H1 (cell line): ENCODE measurements at regions not wholly inside any gene's neighbourhood (a gene's known extent, or its start where the extent isn't known, plus 50 kb on each side); places are given as distances from the start of the nearest gene placed in this dataset.

Experiments
- CTCF ChIA-PET: fragments of 300-600 bp; sonication (Branson Sonifier 250); formaldehyde crosslinking; loops from one replicate; lab custom pipeline; 2021; ENCODE audit not compliant: partially characterized antibody; lab: Charles Lee
- POLR2A ChIA-PET: fragments of 300-600 bp; sonication (Branson Sonifier 250); formaldehyde crosslinking; loops from one replicate; lab custom pipeline; 2021; ENCODE audit warnings: inconsistent platforms; ENCODE audit not compliant: partially characterized antibody; lab: Charles Lee
- DNase-seq, 2 experiments: peaks; one replicate each; pipeline versions ENCODE4 v3.0.0 to v3.0.0-alpha.2; 2010 to 2022; ENCODE audit warnings: low spot score in 2 of 2, low read depth in 1 of 2, mixed read lengths in 1 of 2
- FAIRE-seq: peaks from 2 replicates; lab custom pipeline; 2011; peaks lifted over from hg19 to GRCh38; lab: Jason Lieb, UNC
- H2AFZ ChIP-seq: 2 replicates; pipeline ENCODE4 v1.8.1; 2012; ENCODE audit warnings: low read length, inconsistent platforms
- H2AK5ac ChIP-seq: 2 replicates; pipeline ENCODE4 v1.6.1; 2013; ENCODE audit warnings: low read depth, low read length
- H2BK120ac ChIP-seq: replicated peaks from 2 replicates; pipeline ENCODE3; 2013; ENCODE audit warnings: low read depth, low read length, inconsistent platforms
- H2BK12ac ChIP-seq: 2 replicates; pipeline ENCODE4 v1.6.1; 2013; ENCODE audit warnings: low read depth, low read length
- H2BK15ac ChIP-seq: 2 replicates; pipeline ENCODE4 v1.6.1; 2013; ENCODE audit warnings: low read length
- H2BK20ac ChIP-seq: 2 replicates; pipeline ENCODE4 v1.6.1; 2013; ENCODE audit warnings: low read length
- H2BK5ac ChIP-seq: 2 replicates; pipeline ENCODE4 v1.6.1; 2013; ENCODE audit warnings: low read depth, low read length
- H3K14ac ChIP-seq: 2 replicates; pipeline ENCODE4 v1.6.1; 2013; ENCODE audit warnings: inconsistent platforms; ENCODE audit not compliant: insufficient read length
- H3K18ac ChIP-seq: 2 replicates; pipeline ENCODE4 v1.6.1; 2013; ENCODE audit warnings: low read length; ENCODE audit errors: extremely low read depth
- H3K23ac ChIP-seq: 2 replicates; pipeline ENCODE4 v1.6.1; 2013; ENCODE audit warnings: inconsistent platforms; ENCODE audit not compliant: insufficient read length
- H3K23me2 ChIP-seq: 2 replicates; pipeline ENCODE4 v1.6.1; 2013; ENCODE audit warnings: low read depth, low read length
- H3K27ac ChIP-seq: 2 replicates; pipeline ENCODE4 v1.6.1; 2011; ENCODE audit warnings: low read depth, low read length, inconsistent platforms
- H3K27me3 ChIP-seq, 4 experiments: replicated peaks in 1 of 4; 1 replicate in 1 of 4; 2 replicates in 3 of 4; pipeline versions ENCODE4 v1.6.1 to v1.8.1; 2011 to 2013; ENCODE audit warnings: low read length in 3 of 4, mild to moderate bottlenecking in 3 of 4, inconsistent platforms in 2 of 4, mixed read lengths in 2 of 4, moderate library complexity in 1 of 4; ENCODE audit not compliant: control insufficient read depth in 3 of 4, insufficient read depth in 3 of 4; ENCODE audit errors: extremely low read depth in 1 of 4
- H3K36me3 ChIP-seq, 4 experiments: 2 replicates each; pipeline versions ENCODE4 v1.6.1 to v1.8.1; 2011 to 2013; ENCODE audit warnings: mild to moderate bottlenecking in 4 of 4, low read length in 3 of 4, moderate library complexity in 2 of 4, control low read depth in 1 of 4, inconsistent platforms in 1 of 4; ENCODE audit not compliant: insufficient read depth in 4 of 4, control insufficient read depth in 2 of 4
- H3K4ac ChIP-seq: replicated peaks from 2 replicates; pipeline ENCODE3; 2013; ENCODE audit warnings: low read length, low read depth, mixed read lengths, inconsistent platforms; ENCODE audit not compliant: insufficient read length
- H3K4me1 ChIP-seq, 4 experiments: replicated peaks in 1 of 4; 1 replicate in 1 of 4; 2 replicates in 3 of 4; pipeline versions ENCODE4 v1.6.1 to v1.8.1; 2011 to 2013; ENCODE audit warnings: low read length in 3 of 4, inconsistent platforms in 2 of 4, mixed read lengths in 1 of 4; ENCODE audit not compliant: insufficient read depth in 4 of 4, control insufficient read depth in 3 of 4
- H3K4me2 ChIP-seq, 2 experiments: 2 replicates each; pipeline versions ENCODE4 v1.6.1 to v1.8.1; 2011 to 2013; ENCODE audit warnings: low read depth in 2 of 2, low read length in 2 of 2, control low read depth in 1 of 2, inconsistent platforms in 1 of 2, mild to moderate bottlenecking in 1 of 2; ENCODE audit not compliant: insufficient read depth in 1 of 2
- H3K4me3 ChIP-seq, 4 experiments: fragments of 200-600, 300-600 bp in 1 of 4; sonication (generic), shearing (Covaris generic), sonication (Bioruptor Twin) in 1 of 4; 2 replicates each; pipeline versions ENCODE4 v1.5.1 to v1.8.1; 2011 to 2016; ENCODE audit warnings: low read length in 4 of 4, low read depth in 3 of 4, control low read depth in 2 of 4, inconsistent platforms in 2 of 4, mild to moderate bottlenecking in 2 of 4, mixed read lengths in 1 of 4, moderate library complexity in 1 of 4; ENCODE audit not compliant: insufficient read depth in 2 of 4; ENCODE audit errors: extremely low read depth in 1 of 4
- H3K56ac ChIP-seq: replicated peaks from 2 replicates; pipeline ENCODE3; 2013; ENCODE audit warnings: low read depth, mild to moderate bottlenecking, mixed read lengths, low read length, inconsistent platforms; ENCODE audit not compliant: insufficient read length
- H3K79me1 ChIP-seq: 2 replicates; pipeline ENCODE4 v1.6.1; 2013; ENCODE audit warnings: low read depth, low read length, control low read depth
- H3K79me2 ChIP-seq, 2 experiments: 2 replicates each; pipeline versions ENCODE4 v1.6.1 to v1.8.1; 2012 to 2013; ENCODE audit warnings: low read length in 2 of 2, mild to moderate bottlenecking in 2 of 2, inconsistent platforms in 1 of 2; ENCODE audit not compliant: insufficient read depth in 2 of 2, control insufficient read depth in 1 of 2
- H3K9ac ChIP-seq, 4 experiments: replicated peaks in 1 of 4; 1 replicate in 1 of 4; 2 replicates in 3 of 4; pipeline versions ENCODE4 v1.6.1 to v1.8.1; 2011 to 2013; ENCODE audit warnings: low read depth in 3 of 4, low read length in 3 of 4, control low read depth in 2 of 4, mild to moderate bottlenecking in 2 of 4, moderate library complexity in 2 of 4, inconsistent platforms in 1 of 4; ENCODE audit errors: extremely low read depth in 1 of 4
- H3K9me3 ChIP-seq, 2 experiments: 2 replicates each; pipeline versions ENCODE4 v1.6.1 to v1.8.1; 2012 to 2013; ENCODE audit warnings: mild to moderate bottlenecking in 2 of 2, moderate library complexity in 2 of 2, control low read depth in 1 of 2, inconsistent platforms in 1 of 2, low read depth in 1 of 2, low read length in 1 of 2, mixed read lengths in 1 of 2; ENCODE audit not compliant: insufficient read depth in 2 of 2
- H4K20me1 ChIP-seq, 2 experiments: replicated peaks in 1 of 2; 2 replicates each; pipeline versions ENCODE3 to v1.8.1; 2011 to 2013; ENCODE audit warnings: inconsistent platforms in 2 of 2, low read length in 2 of 2, mild to moderate bottlenecking in 1 of 2; ENCODE audit not compliant: insufficient read depth in 2 of 2, control insufficient read depth in 1 of 2
- H4K5ac ChIP-seq: 2 replicates; pipeline ENCODE4 v1.6.1; 2013; ENCODE audit warnings: low read length, low read depth, mixed read lengths, inconsistent platforms; ENCODE audit not compliant: insufficient read length
- H4K8ac ChIP-seq: 2 replicates; pipeline ENCODE4 v1.8.0; 2013; ENCODE audit warnings: mild to moderate bottlenecking, moderate library complexity, low read length, inconsistent platforms; ENCODE audit not compliant: insufficient read depth; ENCODE audit errors: extremely low read depth
- H4K91ac ChIP-seq: replicated peaks from 2 replicates; pipeline ENCODE3; 2013; ENCODE audit warnings: low read length, mixed read lengths, inconsistent platforms; ENCODE audit not compliant: insufficient read length
- CHD2 ChIP-seq: IDR thresholded peaks from 2 replicates; pipeline ENCODE4 v1.6.1; 2012; ENCODE audit warnings: low read length, improper control_type of control experiment
- EP300 ChIP-seq, 2 experiments: IDR thresholded peaks; 1 replicate in 1 of 2; 2 replicates in 1 of 2; pipeline ENCODE4 v1.6.1; 2011 to 2012; ENCODE audit warnings: low read depth in 2 of 2, low read length in 2 of 2, mild to moderate bottlenecking in 2 of 2, borderline replicate concordance in 1 of 2, inconsistent platforms in 1 of 2, moderate library complexity in 1 of 2
- HDAC2 ChIP-seq, 2 experiments: fragments of 300-600 bp in 1 of 2; sonication (generic) in 1 of 2; IDR thresholded peaks; 2 replicates each; pipeline ENCODE4 v1.6.1; 2011 to 2012; ENCODE audit warnings: low read depth in 2 of 2, low read length in 2 of 2, mild to moderate bottlenecking in 2 of 2, moderate library complexity in 2 of 2, borderline replicate concordance in 1 of 2, inconsistent platforms in 1 of 2
- MAFK ChIP-seq: IDR thresholded peaks from 2 replicates; pipeline ENCODE4 v1.6.1; 2012; ENCODE audit warnings: low read depth, mild to moderate bottlenecking, improper control_type of control experiment, low read length
- YY1 ChIP-seq: IDR thresholded peaks from 2 replicates; pipeline ENCODE4 v1.6.1; 2011; ENCODE audit warnings: low read depth, mild to moderate bottlenecking, low read length
- WGBS, 2 experiments: shearing (Covaris generic) in 1 of 2; methylation state at CpG; one replicate each; pipeline versions ENCODE4 v1.1.6 to v1.1.7; 2013 to 2015; ENCODE audit warnings: low lambda C conversion rate in 2 of 2, mixed read lengths in 2 of 2, inconsistent platforms in 1 of 2, low coverage in 1 of 2, missing lambda C conversion rate in 1 of 2; ENCODE audit not compliant: insufficient replicate concordance in 2 of 2, insufficient coverage in 1 of 2, insufficient read length in 1 of 2; ENCODE audit errors: extremely low coverage in 1 of 2, missing lambda C conversion rate in 1 of 2; 5-methylcytosine and 5-hydroxymethylcytosine counted together
- TF ChIP-seq, protein P1 (sequence below): IDR thresholded peaks from 2 replicates; pipeline ENCODE4 v1.6.1; 2012; ENCODE audit warnings: low read length, inconsistent platforms
- TF ChIP-seq, protein P2 (sequence below): IDR thresholded peaks from 2 replicates; pipeline ENCODE4 v1.6.1; 2011; ENCODE audit warnings: low read depth, mild to moderate bottlenecking, low read length; ENCODE audit not compliant: insufficient read depth
- TF ChIP-seq, protein P3 (sequence below), 3 experiments: IDR thresholded peaks; 1 replicate in 2 of 3; 2 replicates in 1 of 3; pipeline versions ENCODE4 v1.5.1 to v1.6.1; 2011; ENCODE audit warnings: low read length in 3 of 3, mild to moderate bottlenecking in 3 of 3, inconsistent platforms in 2 of 3, low read depth in 1 of 3, moderate library complexity in 1 of 3; ENCODE audit not compliant: insufficient read depth in 1 of 3; ENCODE audit errors: control extremely low read depth in 1 of 3

DNA sequence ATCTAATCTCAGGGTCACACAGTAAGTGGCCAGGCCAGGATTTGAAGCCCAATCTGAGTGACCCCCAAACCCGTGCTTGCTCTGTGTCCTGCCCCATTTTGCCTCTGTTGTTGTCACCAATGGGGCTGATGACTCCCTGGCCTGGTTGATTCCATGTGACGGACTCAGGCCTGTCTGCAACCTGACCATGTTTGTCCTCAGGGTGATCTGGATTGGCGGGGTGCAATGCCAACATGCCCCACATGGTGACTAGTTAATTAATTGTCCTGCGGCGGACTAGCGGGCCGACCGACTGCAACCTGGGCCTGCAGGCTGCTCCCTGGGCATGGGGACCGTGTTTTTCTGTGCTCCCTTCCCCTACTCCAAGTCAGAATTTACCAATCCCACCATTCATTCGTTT, 256.3 kb downstream of the MATN1 start:
- no peak overlapping the region for H2AK5ac ChIP-seq
- FAIRE-seq (no peak), DNase-seq (no peak)
- H3K4me1 ChIP-seq, result no peaks in the 10 kb centered on the region
- CTCF ChIA-PET, result interaction anchor here (0.6 kb wide), 1 partner anchor 15 kb away, joined by 3 read pairs; no protein-coding TSS in a partner anchor
- no peak overlapping the region for H2AFZ ChIP-seq
- POLR2A ChIA-PET, result no interaction called here
- peaks cover 5% of the 10 kb centered on the region; the same call in 1 of the 2 replicates for H3K23me2 ChIP-seq
- H3K4ac ChIP-seq, result no peak overlapping the region
- H4K5ac ChIP-seq, result no peak overlapping the region
- no peaks in the 10 kb centered on the region for H3K27me3 ChIP-seq
- no peak overlapping the region for H2BK12ac ChIP-seq
- H4K20me1 ChIP-seq, result peaks cover 0 to 2% of the 10 kb centered on the region in 2 experiments
- H3K36me3 ChIP-seq, result no peaks in the 10 kb centered on the region
- H3K4me2 ChIP-seq, result no peak overlapping the region
- no peak overlapping the region for H3K4me3 ChIP-seq
- H2BK20ac ChIP-seq, result no peak overlapping the region
- no peak overlapping the region for H2BK15ac ChIP-seq
- no peaks in the 10 kb centered on the region for H3K79me1 ChIP-seq
- no peak overlapping the region; the same call in 1 of the 2 replicates for H4K8ac ChIP-seq
- no peak overlapping the region for H3K27ac ChIP-seq
- WGBS, 2 experiments, result 89% methylated on average over 10 of the region's 10 CpGs; no CpG with 5 or more reads in 1 of the 2 experiments
- H3K79me2 ChIP-seq, result no peaks in the 10 kb centered on the region
- peaks cover 0 to 4% of the 10 kb centered on the region in 2 experiments; a peak in 1 of 4 replicates for H3K9me3 ChIP-seq
- no peak overlapping the region for H2BK120ac ChIP-seq
- H3K56ac ChIP-seq, result no peak overlapping the region
- H2BK5ac ChIP-seq, result no peak overlapping the region
- H3K18ac ChIP-seq, result no peak overlapping the region
- H3K23ac ChIP-seq, result no peak overlapping the region
- no peak overlapping the region for H3K14ac ChIP-seq
- H4K91ac ChIP-seq, result no peak overlapping the region
- no peak overlapping the region for H3K9ac ChIP-seq
- TF ChIP-seq CHD2, result no peak
- TF ChIP-seq YY1, result no peak
- TF ChIP-seq HDAC2 (IDR thresholded peaks at IDR 0.05; ENCODE audit: borderline replicate concordance in 1 of 2, low read depth in 2 of 2, low read length in 2 of 2), result no peak
- TF ChIP-seq, protein P1, sequence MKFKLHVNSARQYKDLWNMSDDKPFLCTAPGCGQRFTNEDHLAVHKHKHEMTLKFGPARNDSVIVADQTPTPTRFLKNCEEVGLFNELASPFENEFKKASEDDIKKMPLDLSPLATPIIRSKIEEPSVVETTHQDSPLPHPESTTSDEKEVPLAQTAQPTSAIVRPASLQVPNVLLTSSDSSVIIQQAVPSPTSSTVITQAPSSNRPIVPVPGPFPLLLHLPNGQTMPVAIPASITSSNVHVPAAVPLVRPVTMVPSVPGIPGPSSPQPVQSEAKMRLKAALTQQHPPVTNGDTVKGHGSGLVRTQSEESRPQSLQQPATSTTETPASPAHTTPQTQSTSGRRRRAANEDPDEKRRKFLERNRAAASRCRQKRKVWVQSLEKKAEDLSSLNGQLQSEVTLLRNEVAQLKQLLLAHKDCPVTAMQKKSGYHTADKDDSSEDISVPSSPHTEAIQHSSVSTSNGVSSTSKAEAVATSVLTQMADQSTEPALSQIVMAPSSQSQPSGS, result no peak
- TF ChIP-seq MAFK, result no peak
- TF ChIP-seq EP300 (IDR thresholded peaks at IDR 0.05; ENCODE audit: borderline replicate concordance in 1 of 2, low read depth in 2 of 2, low read length in 2 of 2), result no peak
- TF ChIP-seq, protein P2, sequence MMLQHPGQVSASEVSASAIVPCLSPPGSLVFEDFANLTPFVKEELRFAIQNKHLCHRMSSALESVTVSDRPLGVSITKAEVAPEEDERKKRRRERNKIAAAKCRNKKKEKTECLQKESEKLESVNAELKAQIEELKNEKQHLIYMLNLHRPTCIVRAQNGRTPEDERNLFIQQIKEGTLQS, result no peak
- TF ChIP-seq, protein P3, sequence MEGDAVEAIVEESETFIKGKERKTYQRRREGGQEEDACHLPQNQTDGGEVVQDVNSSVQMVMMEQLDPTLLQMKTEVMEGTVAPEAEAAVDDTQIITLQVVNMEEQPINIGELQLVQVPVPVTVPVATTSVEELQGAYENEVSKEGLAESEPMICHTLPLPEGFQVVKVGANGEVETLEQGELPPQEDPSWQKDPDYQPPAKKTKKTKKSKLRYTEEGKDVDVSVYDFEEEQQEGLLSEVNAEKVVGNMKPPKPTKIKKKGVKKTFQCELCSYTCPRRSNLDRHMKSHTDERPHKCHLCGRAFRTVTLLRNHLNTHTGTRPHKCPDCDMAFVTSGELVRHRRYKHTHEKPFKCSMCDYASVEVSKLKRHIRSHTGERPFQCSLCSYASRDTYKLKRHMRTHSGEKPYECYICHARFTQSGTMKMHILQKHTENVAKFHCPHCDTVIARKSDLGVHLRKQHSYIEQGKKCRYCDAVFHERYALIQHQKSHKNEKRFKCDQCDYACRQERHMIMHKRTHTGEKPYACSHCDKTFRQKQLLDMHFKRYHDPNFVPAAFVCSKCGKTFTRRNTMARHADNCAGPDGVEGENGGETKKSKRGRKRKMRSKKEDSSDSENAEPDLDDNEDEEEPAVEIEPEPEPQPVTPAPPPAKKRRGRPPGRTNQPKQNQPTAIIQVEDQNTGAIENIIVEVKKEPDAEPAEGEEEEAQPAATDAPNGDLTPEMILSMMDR (IDR thresholded peaks at IDR 0.05; ENCODE audit: control extremely low read depth in 1 of 3, insufficient read depth in 1 of 3, low read depth in 1 of 3, low read length in 3 of 3), result no peak
